ENCODE measurements at regions not wholly inside any gene's neighbourhood (a gene's known extent, or its start where the extent isn't known, plus 50 kb on each side); places are given as distances from the start of the nearest gene placed in this dataset.
"Not testable (repeated sequence)": the region's sequence is repeated elsewhere in the genome, so short reads cannot be mapped to it uniquely, and the experiment has no call there.

- no peak for DNase-seq (ENCODE audit: low read depth in 2 of 2)
Observed at GRCh38 chr7:69482676-69483075, 115.6 kb upstream of the AUTS2 start.

GRCh38 chr7:69489533-69489932 lies 108.7 kb upstream of the AUTS2 start:
- DNase-seq (ENCODE audit: low read depth in 2 of 2) = no peak

- no peak for DNase-seq (ENCODE audit: low read depth in 2 of 2)
Observed at GRCh38 chr7:69498671-69499070, 99.6 kb upstream of the AUTS2 start.

GRCh38 chr7:69502358-69502757 lies 95.9 kb upstream of the AUTS2 start:
- no peak for DNase-seq (ENCODE audit: low read depth in 2 of 2)

GRCh38 chr7:69504733-69505420 lies 93.4 kb upstream of the AUTS2 start:
- DNase-seq (ENCODE audit: low read depth in 2 of 2) = no peak

- DNase-seq (ENCODE audit: low read depth in 2 of 2) = no peak
Observed at GRCh38 chr7:69508736-69509135, 89.5 kb upstream of the AUTS2 start.

- no peak for DNase-seq (ENCODE audit: low read depth in 2 of 2)
Observed at GRCh38 chr7:69510114-69510513, 88.2 kb upstream of the AUTS2 start.

- no peak for DNase-seq (ENCODE audit: low read depth in 2 of 2)
Observed at GRCh38 chr7:69515495-69516212, 82.6 kb upstream of the AUTS2 start.

GRCh38 chr7:69516238-69516820 lies 81.9 kb upstream of the AUTS2 start:
- no peak for DNase-seq (ENCODE audit: low read depth in 2 of 2)

- DNase-seq (ENCODE audit: low read depth in 2 of 2) = peak in 1 of 2 experiments; percentile 6
Observed at GRCh38 chr7:69517985-69518704, 80.1 kb upstream of the AUTS2 start.

- no peak for DNase-seq (ENCODE audit: low read depth in 2 of 2)
Observed at GRCh38 chr7:69518705-69519077, 79.6 kb upstream of the AUTS2 start.

GRCh38 chr7:69526570-69526969 lies 71.7 kb upstream of the AUTS2 start:
- peak; percentile 10 to 11 for DNase-seq (ENCODE audit: low read depth in 2 of 2)

- no peak for DNase-seq (ENCODE audit: low read depth in 2 of 2)
Observed at GRCh38 chr7:69527706-69528105, 70.6 kb upstream of the AUTS2 start.

- no peak for DNase-seq (ENCODE audit: low read depth in 2 of 2)
Observed at GRCh38 chr7:69531050-69531449, 67.2 kb upstream of the AUTS2 start.

- no peak for DNase-seq (ENCODE audit: low read depth in 2 of 2)
Observed at GRCh38 chr7:69534461-69535041, 63.7 kb upstream of the AUTS2 start.

GRCh38 chr7:69537691-69538090 lies 60.6 kb upstream of the AUTS2 start:
- no peak for DNase-seq (ENCODE audit: low read depth in 2 of 2)

- DNase-seq (ENCODE audit: low read depth in 2 of 2) = no peak
Observed at GRCh38 chr7:69539531-69539930, 58.7 kb upstream of the AUTS2 start.

GRCh38 chr7:69540287-69540686 lies 58.0 kb upstream of the AUTS2 start:
- DNase-seq (ENCODE audit: low read depth in 2 of 2) = no peak

GRCh38 chr7:69541779-69542432 lies 56.4 kb upstream of the AUTS2 start:
- DNase-seq (ENCODE audit: low read depth in 2 of 2) = not testable (repeated sequence)

GRCh38 chr7:69545175-69545574 lies 53.1 kb upstream of the AUTS2 start:
- no peak for DNase-seq (ENCODE audit: low read depth in 2 of 2)

Measured in fibroblast of skin of left quadriceps (primary cell).